ENCODE measurements at regions not wholly inside any gene's neighbourhood (a gene's known extent, or its start where the extent isn't known, plus 50 kb on each side); places are given as distances from the start of the nearest gene placed in this dataset.

GRCh38 chr13:109521719-109522118 lies 264.7 kb downstream of the IRS2 start:
- DNase-seq (ENCODE audit: low spot score), result no peak
- Mint-ChIP-seq H3K36me3 (no peaks in the 10 kb centered on the region), H3K27ac (no peak overlapping the region), H3K4me3 (no peak overlapping the region), H3K9me3 (no peaks in the 10 kb centered on the region), H3K27me3 (ENCODE audit: low read depth) (no peaks in the 10 kb centered on the region), H3K4me1 (peaks cover 10% of the 10 kb centered on the region)
- POLR2A ChIA-PET, result no interaction called here
- CTCF ChIA-PET, result no interaction called here
- no peak for ATAC-seq
- TF ChIP-seq FOXP4 (CRISPR knock-in tag; IDR thresholded peaks at IDR 0.05) (no peak), E2F5 (CRISPR knock-in tag; IDR thresholded peaks at IDR 0.05) (no peak), IRF1 (CRISPR knock-in tag; IDR thresholded peaks at IDR 0.05) (no peak), ZNF281 (CRISPR knock-in tag; IDR thresholded peaks at IDR 0.05) (no peak), NR1H2 (CRISPR knock-in tag; IDR thresholded peaks at IDR 0.05) (no peak), ZSCAN18 (CRISPR knock-in tag; IDR thresholded peaks at IDR 0.05) (no peak)

GRCh38 chr13:109517517-109517916 lies 268.9 kb downstream of the IRS2 start:
- no peaks in the 10 kb centered on the region for H3K36me3 Mint-ChIP-seq
- no peak overlapping the region for H3K4me3 Mint-ChIP-seq
- peaks cover 11% of the 10 kb centered on the region for H3K9me3 Mint-ChIP-seq
- CTCF ChIA-PET, result no interaction called here
- POLR2A ChIA-PET, result interaction anchor here (1.2 kb wide), 1 partner anchor 28 kb away, joined by 3 read pairs; no protein-coding TSS in a partner anchor
- H3K27ac Mint-ChIP-seq, result no peak overlapping the region
- H3K27me3 Mint-ChIP-seq (ENCODE audit: low read depth), result no peaks in the 10 kb centered on the region
- no peak for ATAC-seq
- peaks cover 15% of the 10 kb centered on the region for H3K4me1 Mint-ChIP-seq
- DNase-seq (ENCODE audit: low spot score), result no peak
- TF ChIP-seq FOXP1 (CRISPR knock-in tag; IDR thresholded peaks at IDR 0.05; ENCODE audit: borderline replicate concordance), result no peak
- TF ChIP-seq ZNF423 (CRISPR knock-in tag; IDR thresholded peaks at IDR 0.05), result no peak
- no peak for TF ChIP-seq ZNF281 (CRISPR knock-in tag; IDR thresholded peaks at IDR 0.05)
- TF ChIP-seq RORB (CRISPR knock-in tag; IDR thresholded peaks at IDR 0.05), result no peak
- TF ChIP-seq PRRX2 (CRISPR knock-in tag; IDR thresholded peaks at IDR 0.05), result no peak
- no peak for TF ChIP-seq ARID4B (CRISPR knock-in tag; IDR thresholded peaks at IDR 0.05; ENCODE audit: borderline replicate concordance)
- no peak for TF ChIP-seq ZNF138 (CRISPR knock-in tag; conservative IDR thresholded peaks at IDR 0.05)
- no peak for TF ChIP-seq ATF6 (CRISPR knock-in tag; IDR thresholded peaks at IDR 0.05)
- TF ChIP-seq ZNF425 (CRISPR knock-in tag; conservative IDR thresholded peaks at IDR 0.05), result no peak
